H1 (cell line): ENCODE measurements at regions not wholly inside any gene's neighbourhood (a gene's known extent, or its start where the extent isn't known, plus 50 kb on each side); places are given as distances from the start of the nearest gene placed in this dataset.

Experiments
- CTCF ChIA-PET: fragments of 300-600 bp; sonication (Branson Sonifier 250); formaldehyde crosslinking; loops from one replicate; lab custom pipeline; 2021; ENCODE audit not compliant: partially characterized antibody; lab: Charles Lee
- POLR2A ChIA-PET: fragments of 300-600 bp; sonication (Branson Sonifier 250); formaldehyde crosslinking; loops from one replicate; lab custom pipeline; 2021; ENCODE audit warnings: inconsistent platforms; ENCODE audit not compliant: partially characterized antibody; lab: Charles Lee
- DNase-seq, 2 experiments: peaks; one replicate each; pipeline versions ENCODE4 v3.0.0 to v3.0.0-alpha.2; 2010 to 2022; ENCODE audit warnings: low spot score in 2 of 2, low read depth in 1 of 2, mixed read lengths in 1 of 2
- FAIRE-seq: peaks from 2 replicates; lab custom pipeline; 2011; peaks lifted over from hg19 to GRCh38; lab: Jason Lieb, UNC
- H2AFZ ChIP-seq: 2 replicates; pipeline ENCODE4 v1.8.1; 2012; ENCODE audit warnings: low read length, inconsistent platforms
- H2AK5ac ChIP-seq: 2 replicates; pipeline ENCODE4 v1.6.1; 2013; ENCODE audit warnings: low read depth, low read length
- H2BK120ac ChIP-seq: replicated peaks from 2 replicates; pipeline ENCODE3; 2013; ENCODE audit warnings: low read depth, low read length, inconsistent platforms
- H2BK12ac ChIP-seq: 2 replicates; pipeline ENCODE4 v1.6.1; 2013; ENCODE audit warnings: low read depth, low read length
- H2BK15ac ChIP-seq: 2 replicates; pipeline ENCODE4 v1.6.1; 2013; ENCODE audit warnings: low read length
- H2BK20ac ChIP-seq: 2 replicates; pipeline ENCODE4 v1.6.1; 2013; ENCODE audit warnings: low read length
- H2BK5ac ChIP-seq: 2 replicates; pipeline ENCODE4 v1.6.1; 2013; ENCODE audit warnings: low read depth, low read length
- H3K14ac ChIP-seq: 2 replicates; pipeline ENCODE4 v1.6.1; 2013; ENCODE audit warnings: inconsistent platforms; ENCODE audit not compliant: insufficient read length
- H3K18ac ChIP-seq: 2 replicates; pipeline ENCODE4 v1.6.1; 2013; ENCODE audit warnings: low read length; ENCODE audit errors: extremely low read depth
- H3K23ac ChIP-seq: 2 replicates; pipeline ENCODE4 v1.6.1; 2013; ENCODE audit warnings: inconsistent platforms; ENCODE audit not compliant: insufficient read length
- H3K23me2 ChIP-seq: 2 replicates; pipeline ENCODE4 v1.6.1; 2013; ENCODE audit warnings: low read depth, low read length
- H3K27ac ChIP-seq: 2 replicates; pipeline ENCODE4 v1.6.1; 2011; ENCODE audit warnings: low read depth, low read length, inconsistent platforms
- H3K27me3 ChIP-seq, 4 experiments: replicated peaks in 1 of 4; 1 replicate in 1 of 4; 2 replicates in 3 of 4; pipeline versions ENCODE4 v1.6.1 to v1.8.1; 2011 to 2013; ENCODE audit warnings: low read length in 3 of 4, mild to moderate bottlenecking in 3 of 4, inconsistent platforms in 2 of 4, mixed read lengths in 2 of 4, moderate library complexity in 1 of 4; ENCODE audit not compliant: control insufficient read depth in 3 of 4, insufficient read depth in 3 of 4; ENCODE audit errors: extremely low read depth in 1 of 4
- H3K36me3 ChIP-seq, 4 experiments: 2 replicates each; pipeline versions ENCODE4 v1.6.1 to v1.8.1; 2011 to 2013; ENCODE audit warnings: mild to moderate bottlenecking in 4 of 4, low read length in 3 of 4, moderate library complexity in 2 of 4, control low read depth in 1 of 4, inconsistent platforms in 1 of 4; ENCODE audit not compliant: insufficient read depth in 4 of 4, control insufficient read depth in 2 of 4
- H3K4ac ChIP-seq: replicated peaks from 2 replicates; pipeline ENCODE3; 2013; ENCODE audit warnings: low read length, low read depth, mixed read lengths, inconsistent platforms; ENCODE audit not compliant: insufficient read length
- H3K4me1 ChIP-seq, 4 experiments: replicated peaks in 1 of 4; 1 replicate in 1 of 4; 2 replicates in 3 of 4; pipeline versions ENCODE4 v1.6.1 to v1.8.1; 2011 to 2013; ENCODE audit warnings: low read length in 3 of 4, inconsistent platforms in 2 of 4, mixed read lengths in 1 of 4; ENCODE audit not compliant: insufficient read depth in 4 of 4, control insufficient read depth in 3 of 4
- H3K4me2 ChIP-seq, 2 experiments: 2 replicates each; pipeline versions ENCODE4 v1.6.1 to v1.8.1; 2011 to 2013; ENCODE audit warnings: low read depth in 2 of 2, low read length in 2 of 2, control low read depth in 1 of 2, inconsistent platforms in 1 of 2, mild to moderate bottlenecking in 1 of 2; ENCODE audit not compliant: insufficient read depth in 1 of 2
- H3K4me3 ChIP-seq, 4 experiments: fragments of 200-600, 300-600 bp in 1 of 4; sonication (generic), shearing (Covaris generic), sonication (Bioruptor Twin) in 1 of 4; 2 replicates each; pipeline versions ENCODE4 v1.5.1 to v1.8.1; 2011 to 2016; ENCODE audit warnings: low read length in 4 of 4, low read depth in 3 of 4, control low read depth in 2 of 4, inconsistent platforms in 2 of 4, mild to moderate bottlenecking in 2 of 4, mixed read lengths in 1 of 4, moderate library complexity in 1 of 4; ENCODE audit not compliant: insufficient read depth in 2 of 4; ENCODE audit errors: extremely low read depth in 1 of 4
- H3K56ac ChIP-seq: replicated peaks from 2 replicates; pipeline ENCODE3; 2013; ENCODE audit warnings: low read depth, mild to moderate bottlenecking, mixed read lengths, low read length, inconsistent platforms; ENCODE audit not compliant: insufficient read length
- H3K79me1 ChIP-seq: 2 replicates; pipeline ENCODE4 v1.6.1; 2013; ENCODE audit warnings: low read depth, low read length, control low read depth
- H3K79me2 ChIP-seq, 2 experiments: 2 replicates each; pipeline versions ENCODE4 v1.6.1 to v1.8.1; 2012 to 2013; ENCODE audit warnings: low read length in 2 of 2, mild to moderate bottlenecking in 2 of 2, inconsistent platforms in 1 of 2; ENCODE audit not compliant: insufficient read depth in 2 of 2, control insufficient read depth in 1 of 2
- H3K9ac ChIP-seq, 4 experiments: replicated peaks in 1 of 4; 1 replicate in 1 of 4; 2 replicates in 3 of 4; pipeline versions ENCODE4 v1.6.1 to v1.8.1; 2011 to 2013; ENCODE audit warnings: low read depth in 3 of 4, low read length in 3 of 4, control low read depth in 2 of 4, mild to moderate bottlenecking in 2 of 4, moderate library complexity in 2 of 4, inconsistent platforms in 1 of 4; ENCODE audit errors: extremely low read depth in 1 of 4
- H3K9me3 ChIP-seq, 2 experiments: 2 replicates each; pipeline versions ENCODE4 v1.6.1 to v1.8.1; 2012 to 2013; ENCODE audit warnings: mild to moderate bottlenecking in 2 of 2, moderate library complexity in 2 of 2, control low read depth in 1 of 2, inconsistent platforms in 1 of 2, low read depth in 1 of 2, low read length in 1 of 2, mixed read lengths in 1 of 2; ENCODE audit not compliant: insufficient read depth in 2 of 2
- H4K20me1 ChIP-seq, 2 experiments: replicated peaks in 1 of 2; 2 replicates each; pipeline versions ENCODE3 to v1.8.1; 2011 to 2013; ENCODE audit warnings: inconsistent platforms in 2 of 2, low read length in 2 of 2, mild to moderate bottlenecking in 1 of 2; ENCODE audit not compliant: insufficient read depth in 2 of 2, control insufficient read depth in 1 of 2
- H4K5ac ChIP-seq: 2 replicates; pipeline ENCODE4 v1.6.1; 2013; ENCODE audit warnings: low read length, low read depth, mixed read lengths, inconsistent platforms; ENCODE audit not compliant: insufficient read length
- H4K8ac ChIP-seq: 2 replicates; pipeline ENCODE4 v1.8.0; 2013; ENCODE audit warnings: mild to moderate bottlenecking, moderate library complexity, low read length, inconsistent platforms; ENCODE audit not compliant: insufficient read depth; ENCODE audit errors: extremely low read depth
- H4K91ac ChIP-seq: replicated peaks from 2 replicates; pipeline ENCODE3; 2013; ENCODE audit warnings: low read length, mixed read lengths, inconsistent platforms; ENCODE audit not compliant: insufficient read length
- CHD1 ChIP-seq: IDR thresholded peaks from 2 replicates; pipeline ENCODE4 v1.6.1; 2012; ENCODE audit warnings: low read depth, low read length, improper control_type of control experiment
- EP300 ChIP-seq, 2 experiments: IDR thresholded peaks; 1 replicate in 1 of 2; 2 replicates in 1 of 2; pipeline ENCODE4 v1.6.1; 2011 to 2012; ENCODE audit warnings: low read depth in 2 of 2, low read length in 2 of 2, mild to moderate bottlenecking in 2 of 2, borderline replicate concordance in 1 of 2, inconsistent platforms in 1 of 2, moderate library complexity in 1 of 2
- HDAC2 ChIP-seq, 2 experiments: fragments of 300-600 bp in 1 of 2; sonication (generic) in 1 of 2; IDR thresholded peaks; 2 replicates each; pipeline ENCODE4 v1.6.1; 2011 to 2012; ENCODE audit warnings: low read depth in 2 of 2, low read length in 2 of 2, mild to moderate bottlenecking in 2 of 2, moderate library complexity in 2 of 2, borderline replicate concordance in 1 of 2, inconsistent platforms in 1 of 2
- RFX5 ChIP-seq: IDR thresholded peaks from 2 replicates; pipeline ENCODE4 v1.6.1; 2011; ENCODE audit warnings: low read depth, low read length, improper control_type of control experiment, borderline replicate concordance
- SIX5 ChIP-seq: IDR thresholded peaks from 2 replicates; pipeline ENCODE4 v1.6.1; 2011; ENCODE audit warnings: mild to moderate bottlenecking, low read depth, low read length
- WGBS, 2 experiments: shearing (Covaris generic) in 1 of 2; methylation state at CpG; one replicate each; pipeline versions ENCODE4 v1.1.6 to v1.1.7; 2013 to 2015; ENCODE audit warnings: low lambda C conversion rate in 2 of 2, mixed read lengths in 2 of 2, inconsistent platforms in 1 of 2, low coverage in 1 of 2, missing lambda C conversion rate in 1 of 2; ENCODE audit not compliant: insufficient replicate concordance in 2 of 2, insufficient coverage in 1 of 2, insufficient read length in 1 of 2; ENCODE audit errors: extremely low coverage in 1 of 2, missing lambda C conversion rate in 1 of 2; 5-methylcytosine and 5-hydroxymethylcytosine counted together

- FAIRE-seq (no peak), DNase-seq (peak in 1 of 2 experiments; percentile 17)
- no peak overlapping the region for H3K4ac ChIP-seq
- H2AK5ac ChIP-seq, result 0 out of 2 replicates have a peak overlapping the region, but pooled peaks have one; percentile 16
- H3K9ac ChIP-seq, result no peak overlapping the region
- H3K79me2 ChIP-seq, result no peaks in the 10 kb centered on the region
- H2BK5ac ChIP-seq, result no peak overlapping the region
- no peak overlapping the region for H4K8ac ChIP-seq
- CTCF ChIA-PET, result interaction anchor here (1.2 kb wide), 1 partner anchor 141 kb away, joined by 3 read pairs; no protein-coding TSS in a partner anchor
- 0 out of 2 replicates have a peak overlapping the region, but pooled peaks have one; percentile 10 for H3K18ac ChIP-seq
- WGBS, 2 experiments, result 80% methylated on average over 14 of the region's 14 CpGs; no CpG with 5 or more reads in 1 of the 2 experiments
- peak overlapping the region; percentile 40; the same call in 1 of the 2 replicates for H3K27ac ChIP-seq
- no peaks in the 10 kb centered on the region for H3K9me3 ChIP-seq
- H3K36me3 ChIP-seq, result no peaks in the 10 kb centered on the region
- H3K27me3 ChIP-seq, result no peaks in the 10 kb centered on the region
- no peak overlapping the region for H3K4me3 ChIP-seq
- H2BK15ac ChIP-seq, result no peak overlapping the region
- H3K23ac ChIP-seq, result no peak overlapping the region
- POLR2A ChIA-PET, result no interaction called here
- H4K5ac ChIP-seq, result no peak overlapping the region
- H3K23me2 ChIP-seq, result peaks cover 9% of the 10 kb centered on the region; the same call in 1 of the 2 replicates
- H3K4me2 ChIP-seq, result no peak overlapping the region
- H3K79me1 ChIP-seq, result no peaks in the 10 kb centered on the region
- H2BK120ac ChIP-seq, result no peak overlapping the region
- no peak overlapping the region for H3K14ac ChIP-seq
- no peak overlapping the region for H3K56ac ChIP-seq
- H3K4me1 ChIP-seq, result peaks cover 0 to 7% (median 2%) of the 10 kb centered on the region in 4 experiments; a peak in 3 of 7 replicates
- peaks cover 0 to 3% of the 10 kb centered on the region in 2 experiments for H4K20me1 ChIP-seq
- no peak overlapping the region for H2BK20ac ChIP-seq
- H2BK12ac ChIP-seq, result no peak overlapping the region
- H2AFZ ChIP-seq, result peak overlapping the region; percentile 70; the same call in 1 of the 2 replicates
- no peak overlapping the region for H4K91ac ChIP-seq
- TF ChIP-seq CHD1 (no peak), SIX5 (no peak), EP300 (IDR thresholded peaks at IDR 0.05; ENCODE audit: borderline replicate concordance in 1 of 2, low read depth in 2 of 2, low read length in 2 of 2) (no peak), RFX5 (no peak), HDAC2 (IDR thresholded peaks at IDR 0.05; ENCODE audit: borderline replicate concordance in 1 of 2, low read depth in 2 of 2, low read length in 2 of 2) (no peak)
Observed at GRCh38 chr2:126831234-126832005, 67.3 kb upstream of the TEX51 start.
